ENCODE measurements at regions not wholly inside any gene's neighbourhood (a gene's known extent, or its start where the extent isn't known, plus 50 kb on each side); places are given as distances from the start of the nearest gene placed in this dataset.
"Not testable (repeated sequence)": the region's sequence is repeated elsewhere in the genome, so short reads cannot be mapped to it uniquely, and the experiment has no call there.

DNA sequence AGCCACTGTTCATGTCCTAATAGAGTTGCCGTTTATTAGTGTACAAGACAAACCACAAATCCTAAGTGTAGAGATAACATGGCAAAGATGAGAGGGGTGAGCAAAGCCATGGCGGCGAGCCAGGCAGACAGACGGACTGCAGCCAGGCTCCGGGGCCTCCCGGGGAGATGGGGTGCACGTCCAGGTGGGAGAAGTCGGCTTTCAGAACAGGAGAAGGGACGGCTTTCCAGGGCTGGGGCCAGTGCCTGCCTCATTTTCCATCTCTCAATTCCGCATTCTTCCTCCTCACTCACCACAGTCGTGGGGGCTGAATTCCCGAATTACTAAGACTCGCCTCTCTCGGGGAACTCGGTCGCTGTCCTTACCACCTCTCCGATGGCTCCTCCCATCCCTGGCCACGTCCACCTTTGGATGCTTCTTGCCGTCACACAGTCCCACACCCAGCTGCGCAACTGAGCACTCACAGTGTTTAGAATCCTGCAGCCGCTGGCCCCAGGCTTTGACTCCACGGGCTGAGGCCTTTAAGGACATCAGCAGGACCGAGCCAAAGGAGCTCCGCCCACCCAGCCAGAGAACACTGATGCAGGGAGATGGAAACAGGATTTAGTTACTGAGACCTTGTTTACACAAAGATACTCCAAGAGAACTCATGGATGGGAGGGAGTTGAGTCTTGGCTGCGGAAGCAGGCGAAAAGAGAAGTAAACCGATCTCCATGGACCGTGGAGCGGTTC, 59.7 kb downstream of the RNF112 start:
- TF ChIP-seq, protein P1, sequence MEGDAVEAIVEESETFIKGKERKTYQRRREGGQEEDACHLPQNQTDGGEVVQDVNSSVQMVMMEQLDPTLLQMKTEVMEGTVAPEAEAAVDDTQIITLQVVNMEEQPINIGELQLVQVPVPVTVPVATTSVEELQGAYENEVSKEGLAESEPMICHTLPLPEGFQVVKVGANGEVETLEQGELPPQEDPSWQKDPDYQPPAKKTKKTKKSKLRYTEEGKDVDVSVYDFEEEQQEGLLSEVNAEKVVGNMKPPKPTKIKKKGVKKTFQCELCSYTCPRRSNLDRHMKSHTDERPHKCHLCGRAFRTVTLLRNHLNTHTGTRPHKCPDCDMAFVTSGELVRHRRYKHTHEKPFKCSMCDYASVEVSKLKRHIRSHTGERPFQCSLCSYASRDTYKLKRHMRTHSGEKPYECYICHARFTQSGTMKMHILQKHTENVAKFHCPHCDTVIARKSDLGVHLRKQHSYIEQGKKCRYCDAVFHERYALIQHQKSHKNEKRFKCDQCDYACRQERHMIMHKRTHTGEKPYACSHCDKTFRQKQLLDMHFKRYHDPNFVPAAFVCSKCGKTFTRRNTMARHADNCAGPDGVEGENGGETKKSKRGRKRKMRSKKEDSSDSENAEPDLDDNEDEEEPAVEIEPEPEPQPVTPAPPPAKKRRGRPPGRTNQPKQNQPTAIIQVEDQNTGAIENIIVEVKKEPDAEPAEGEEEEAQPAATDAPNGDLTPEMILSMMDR (IDR thresholded peaks at IDR 0.05) = no peak
- TF ChIP-seq ZFX (IDR thresholded peaks at IDR 0.05; ENCODE audit: borderline replicate concordance) = no peak
- H3K27ac ChIP-seq = peak overlapping the region; percentile 43

DNA sequence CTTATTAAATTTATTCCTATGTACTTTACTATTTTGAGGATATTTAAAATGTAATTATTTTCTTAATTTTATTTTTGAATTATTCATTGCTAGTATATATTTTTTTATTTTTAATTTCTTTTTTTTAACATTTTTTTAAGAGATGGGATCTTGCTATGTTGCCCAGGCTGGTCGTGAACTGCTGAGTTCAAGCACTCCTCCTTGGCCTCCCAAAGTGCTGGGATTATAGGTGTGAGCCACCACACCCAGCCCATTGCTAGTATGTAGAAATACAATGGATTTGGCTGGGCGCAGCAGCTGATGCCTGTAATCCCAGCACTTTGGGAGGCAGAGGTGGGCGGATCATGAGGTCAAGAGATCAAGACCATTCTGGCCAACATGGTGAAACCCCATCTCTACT, 59.2 kb upstream of the SLC47A1 start:
- H3K27ac ChIP-seq = not testable (repeated sequence)

DNA sequence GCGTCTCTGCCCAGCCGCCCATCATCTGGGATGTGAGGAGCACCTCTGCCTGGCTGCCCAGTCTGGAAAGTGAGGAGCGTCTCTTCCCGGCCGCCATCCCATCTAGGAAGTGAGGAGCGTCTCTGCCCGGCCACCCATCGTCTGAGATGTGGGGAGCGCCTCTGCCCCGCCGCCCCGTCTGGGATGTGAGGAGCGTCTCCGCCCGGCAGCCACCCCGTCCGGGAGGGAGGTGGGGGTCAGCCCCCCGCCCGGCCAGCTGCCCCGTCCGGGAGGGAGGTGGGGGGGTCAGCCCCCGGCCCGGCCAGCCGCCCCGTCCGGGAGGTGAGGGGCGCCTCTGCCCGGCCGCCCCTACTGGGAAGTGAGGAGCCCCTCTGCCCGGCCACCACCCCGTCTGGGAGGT, 57.9 kb upstream of the SLC47A1 start:
- not testable (repeated sequence) for H3K27ac ChIP-seq

DNA sequence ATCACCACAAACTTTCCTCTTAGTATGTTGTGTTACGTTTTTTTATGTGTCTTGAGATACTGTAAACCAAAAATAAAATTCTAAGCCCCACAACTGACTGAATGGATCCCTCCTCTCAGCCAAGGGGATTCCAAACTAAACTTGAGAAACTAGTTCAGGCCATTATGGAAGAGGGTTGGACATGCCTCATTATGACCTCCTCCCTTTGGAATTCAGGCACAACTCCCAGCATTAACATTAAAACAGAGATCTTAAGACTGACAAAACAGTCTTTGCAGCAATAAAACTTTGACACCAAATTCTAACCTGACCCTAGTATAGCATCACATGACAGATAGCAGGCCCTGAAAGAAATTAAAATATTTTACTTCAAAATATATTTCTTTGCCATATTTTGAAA, 51.1 kb upstream of the SLC47A1 start:
- no peak overlapping the region for H3K27ac ChIP-seq

More for the DNA sequence above, 51.1 kb upstream of the SLC47A1 start:
- TF ChIP-seq ZFX (IDR thresholded peaks at IDR 0.05; ENCODE audit: borderline replicate concordance) = no peak
- TF ChIP-seq, protein P1 (IDR thresholded peaks at IDR 0.05) = no peak
